Activated CD4-positive, alpha-beta T cell treated with anti-CD3 and anti-CD28 coated beads, Interleukin-2, Interleukin-4, amounts not matched to agents 100 ng/mL and 50 ng/mL, durations not matched to agents 16 hours and 8 hours (primary cell): ENCODE measurements at regions not wholly inside any gene's neighbourhood (a gene's known extent, or its start where the extent isn't known, plus 50 kb on each side); places are given as distances from the start of the nearest gene placed in this dataset.
"Not testable (repeated sequence)": the region's sequence is repeated elsewhere in the genome, so short reads cannot be mapped to it uniquely, and the experiment has no call there.

Experiments
- DNase-seq: peaks from one replicate; pipeline ENCODE4 v3.0.0-alpha.2; 2020; ENCODE audit warnings: low spot score

- DNase-seq, result no peak
These were observed 92.1 kb upstream of the ID2 start for GRCh38 chr2:8589721-8590120.

- DNase-seq, result no peak
These were observed 90.9 kb upstream of the ID2 start for GRCh38 chr2:8590938-8591337.

GRCh38 chr2:8592736-8593135 is 89.1 kb upstream of the ID2 start:
- DNase-seq, result no peak

- no peak for DNase-seq
These were observed 88.6 kb upstream of the ID2 start for GRCh38 chr2:8593243-8593642.

GRCh38 chr2:8594731-8595427 is 87.0 kb upstream of the ID2 start:
- no peak for DNase-seq

GRCh38 chr2:8595428-8595805 is 86.4 kb upstream of the ID2 start:
- DNase-seq, result no peak

- no peak for DNase-seq
These were observed 85.8 kb upstream of the ID2 start for GRCh38 chr2:8595811-8596600.

- DNase-seq, result no peak
These were observed 84.8 kb upstream of the ID2 start for GRCh38 chr2:8597094-8597493.

- no peak for DNase-seq
These were observed 84.2 kb upstream of the ID2 start for GRCh38 chr2:8597559-8598225.

GRCh38 chr2:8598295-8599165 is 83.3 kb upstream of the ID2 start:
- DNase-seq, result no peak

GRCh38 chr2:8599421-8600242 is 82.2 kb upstream of the ID2 start:
- no peak for DNase-seq

- no peak for DNase-seq
These were observed 81.4 kb upstream of the ID2 start for GRCh38 chr2:8600456-8600855.

GRCh38 chr2:8602809-8603208 is 79.0 kb upstream of the ID2 start:
- no peak for DNase-seq

- not testable (repeated sequence) for DNase-seq
These were observed 78.5 kb upstream of the ID2 start for GRCh38 chr2:8603356-8603755.

- DNase-seq, result no peak
These were observed 77.6 kb upstream of the ID2 start for GRCh38 chr2:8604262-8604661.

- DNase-seq, result no peak
These were observed 76.3 kb upstream of the ID2 start for GRCh38 chr2:8605351-8606065.

GRCh38 chr2:8606226-8606625 is 75.6 kb upstream of the ID2 start:
- peak; percentile 18 for DNase-seq

GRCh38 chr2:8606649-8607550 is 75.0 kb upstream of the ID2 start:
- no peak for DNase-seq

GRCh38 chr2:8607606-8608005 is 74.2 kb upstream of the ID2 start:
- DNase-seq, result no peak
